Osteocyte (in vitro differentiated cells): ENCODE measurements at regions not wholly inside any gene's neighbourhood (a gene's known extent, or its start where the extent isn't known, plus 50 kb on each side); places are given as distances from the start of the nearest gene placed in this dataset.

Source experiments
- DNase-seq: peaks from one replicate; pipeline ENCODE4 v3.0.0; 2021; ENCODE audit warnings: mixed read lengths; ENCODE audit not compliant: unreplicated experiment; ENCODE audit errors: extremely low spot score
- H3K27ac Mint-ChIP-seq: one replicate; pipeline ENCODE4 v1.8.0; 2021; ENCODE audit warnings: mild to moderate bottlenecking, mixed read lengths; ENCODE audit not compliant: unreplicated experiment
- H3K27me3 Mint-ChIP-seq: one replicate; pipeline ENCODE4 v1.8.0; 2021; ENCODE audit warnings: mixed read lengths; ENCODE audit not compliant: unreplicated experiment
- H3K36me3 Mint-ChIP-seq: one replicate; pipeline ENCODE4 v1.8.0; 2021; ENCODE audit warnings: mixed read lengths; ENCODE audit not compliant: unreplicated experiment
- H3K4me1 Mint-ChIP-seq: one replicate; pipeline ENCODE4 v1.8.0; 2021; ENCODE audit warnings: mixed read lengths; ENCODE audit not compliant: unreplicated experiment
- H3K4me3 Mint-ChIP-seq: one replicate; pipeline ENCODE4 v1.8.0; 2021; ENCODE audit warnings: mild to moderate bottlenecking, moderate library complexity, mixed read lengths; ENCODE audit not compliant: unreplicated experiment
- H3K9me3 Mint-ChIP-seq: one replicate; pipeline ENCODE4 v1.8.0; 2021; ENCODE audit warnings: mixed read lengths; ENCODE audit not compliant: unreplicated experiment
- TF ChIP-seq, protein P1 (sequence below): fragments of 200-600 bp; sonication (generic); IDR thresholded peaks from 2 replicates; pipeline ENCODE4 v1.5.0; 2021; ENCODE audit warnings: antibody characterized with exemption, mild to moderate bottlenecking, moderate library complexity

DNA sequence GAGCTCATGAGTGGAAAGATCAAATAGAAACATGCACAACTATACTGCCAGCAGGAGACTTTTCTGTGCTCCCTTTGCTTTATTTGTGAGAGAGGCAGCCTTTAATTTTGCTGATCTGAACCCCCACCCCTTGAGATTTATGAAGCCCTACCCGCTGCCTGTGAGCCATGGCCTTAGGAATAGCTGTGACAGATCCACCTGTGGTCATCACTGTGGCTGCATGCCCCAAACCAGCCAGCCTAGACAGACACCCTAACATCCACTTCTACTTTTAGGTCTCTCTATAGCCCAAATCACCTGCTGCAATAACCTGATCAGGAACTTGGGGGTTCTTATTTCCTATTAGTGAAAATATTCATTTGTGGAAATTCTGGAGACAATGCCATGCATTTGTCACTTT, 196.2 kb downstream of the C1orf94 start:
- Mint-ChIP-seq H3K4me3 (no peak overlapping the region), H3K9me3 (no peaks in the 10 kb centered on the region), H3K4me1 (no peaks in the 10 kb centered on the region), H3K36me3 (no peaks in the 10 kb centered on the region), H3K27ac (no peak overlapping the region), H3K27me3 (no peaks in the 10 kb centered on the region)
- DNase-seq: peak; percentile 19
- TF ChIP-seq, protein P1, sequence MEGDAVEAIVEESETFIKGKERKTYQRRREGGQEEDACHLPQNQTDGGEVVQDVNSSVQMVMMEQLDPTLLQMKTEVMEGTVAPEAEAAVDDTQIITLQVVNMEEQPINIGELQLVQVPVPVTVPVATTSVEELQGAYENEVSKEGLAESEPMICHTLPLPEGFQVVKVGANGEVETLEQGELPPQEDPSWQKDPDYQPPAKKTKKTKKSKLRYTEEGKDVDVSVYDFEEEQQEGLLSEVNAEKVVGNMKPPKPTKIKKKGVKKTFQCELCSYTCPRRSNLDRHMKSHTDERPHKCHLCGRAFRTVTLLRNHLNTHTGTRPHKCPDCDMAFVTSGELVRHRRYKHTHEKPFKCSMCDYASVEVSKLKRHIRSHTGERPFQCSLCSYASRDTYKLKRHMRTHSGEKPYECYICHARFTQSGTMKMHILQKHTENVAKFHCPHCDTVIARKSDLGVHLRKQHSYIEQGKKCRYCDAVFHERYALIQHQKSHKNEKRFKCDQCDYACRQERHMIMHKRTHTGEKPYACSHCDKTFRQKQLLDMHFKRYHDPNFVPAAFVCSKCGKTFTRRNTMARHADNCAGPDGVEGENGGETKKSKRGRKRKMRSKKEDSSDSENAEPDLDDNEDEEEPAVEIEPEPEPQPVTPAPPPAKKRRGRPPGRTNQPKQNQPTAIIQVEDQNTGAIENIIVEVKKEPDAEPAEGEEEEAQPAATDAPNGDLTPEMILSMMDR: no peak

DNA sequence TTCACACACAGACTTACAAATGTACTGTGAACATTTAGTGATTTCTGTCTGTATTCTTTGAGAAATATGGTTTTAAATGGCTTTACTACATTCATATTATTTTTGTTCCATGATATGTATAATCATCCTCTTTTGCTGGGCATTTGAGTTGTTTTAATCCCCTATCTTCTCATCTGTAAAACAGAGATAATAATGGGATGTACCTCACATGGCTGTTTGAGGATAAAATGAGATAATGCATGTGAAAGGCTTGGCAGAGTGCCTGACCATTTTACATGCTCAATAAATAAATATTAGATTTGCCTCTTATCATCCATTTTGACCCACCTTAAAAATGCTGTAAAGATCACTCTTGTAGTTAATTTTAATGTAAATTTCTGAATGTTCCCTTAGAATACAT, 197.2 kb downstream of the C1orf94 start:
- Mint-ChIP-seq H3K4me1 (no peaks in the 10 kb centered on the region), H3K9me3 (no peaks in the 10 kb centered on the region), H3K36me3 (no peaks in the 10 kb centered on the region), H3K27ac (no peak overlapping the region), H3K27me3 (no peaks in the 10 kb centered on the region), H3K4me3 (no peak overlapping the region)
- no peak for DNase-seq
- TF ChIP-seq, protein P1: no peak

DNA sequence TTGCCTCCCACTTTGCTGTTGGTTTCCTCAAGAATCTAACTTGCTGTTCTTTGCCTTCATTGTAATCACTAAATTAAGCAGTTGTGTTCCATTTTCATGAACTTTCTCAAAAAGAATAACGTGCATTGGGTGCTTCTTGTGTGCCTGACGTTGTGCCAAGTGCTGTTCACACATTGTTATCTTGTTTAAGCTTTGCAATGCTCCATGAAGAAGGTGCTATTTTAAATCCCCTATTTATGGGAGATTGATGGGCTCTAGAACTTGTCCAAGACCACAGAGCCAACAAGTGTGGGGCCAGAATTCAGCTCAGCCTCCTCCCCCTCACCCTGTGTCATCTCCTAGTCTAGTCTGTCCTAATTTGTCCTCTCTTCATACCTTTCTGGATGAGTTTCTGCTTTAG, 199.8 kb downstream of the C1orf94 start:
- Mint-ChIP-seq H3K4me1 (no peaks in the 10 kb centered on the region), H3K27me3 (no peaks in the 10 kb centered on the region), H3K27ac (no peak overlapping the region), H3K36me3 (no peaks in the 10 kb centered on the region), H3K9me3 (peaks cover 7% of the 10 kb centered on the region), H3K4me3 (no peak overlapping the region)
- DNase-seq: no peak
- TF ChIP-seq, protein P1: no peak

DNA sequence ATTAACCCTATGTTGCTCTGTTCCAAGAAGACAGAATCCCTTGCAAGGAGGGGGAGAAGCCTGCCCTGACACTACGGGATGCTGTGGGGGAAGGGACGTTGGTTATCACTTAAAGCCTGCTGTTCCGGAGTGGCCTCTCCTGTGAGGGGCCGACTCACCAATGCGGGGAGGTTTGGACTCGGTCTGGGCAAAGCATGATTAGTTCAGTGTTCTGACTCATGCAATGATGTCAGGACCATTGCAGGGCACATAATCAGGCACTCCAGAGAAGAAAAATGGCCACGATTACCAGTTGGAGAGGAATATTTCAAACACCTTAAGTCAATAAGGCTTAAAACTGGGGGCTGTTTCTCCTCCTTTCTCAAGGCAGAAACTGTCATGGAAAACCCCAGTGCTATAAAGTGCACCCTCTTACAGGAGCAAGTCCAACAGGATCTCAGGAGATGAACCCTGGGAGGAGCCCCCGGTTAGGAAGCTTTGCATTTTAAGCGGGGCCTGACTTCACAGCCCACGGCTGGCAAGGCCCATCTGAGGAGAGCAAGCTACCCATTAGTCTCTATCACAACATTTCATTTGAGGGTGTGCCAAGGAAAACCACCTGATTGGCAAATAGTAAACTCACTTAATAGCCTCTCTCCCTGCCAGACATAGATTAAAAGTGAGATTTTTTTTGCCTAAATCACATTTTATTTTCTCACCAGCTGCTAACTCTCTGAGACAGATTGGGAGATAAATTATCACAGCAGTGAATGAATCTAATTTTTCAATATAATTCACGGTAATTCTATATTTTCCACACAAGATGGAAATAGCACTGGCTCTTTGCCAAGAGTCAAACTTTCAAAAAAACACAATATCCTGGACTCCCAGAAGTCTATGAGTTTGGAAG, 202.5 kb downstream of the C1orf94 start:
- no peak overlapping the region for H3K4me3 Mint-ChIP-seq

DNA sequence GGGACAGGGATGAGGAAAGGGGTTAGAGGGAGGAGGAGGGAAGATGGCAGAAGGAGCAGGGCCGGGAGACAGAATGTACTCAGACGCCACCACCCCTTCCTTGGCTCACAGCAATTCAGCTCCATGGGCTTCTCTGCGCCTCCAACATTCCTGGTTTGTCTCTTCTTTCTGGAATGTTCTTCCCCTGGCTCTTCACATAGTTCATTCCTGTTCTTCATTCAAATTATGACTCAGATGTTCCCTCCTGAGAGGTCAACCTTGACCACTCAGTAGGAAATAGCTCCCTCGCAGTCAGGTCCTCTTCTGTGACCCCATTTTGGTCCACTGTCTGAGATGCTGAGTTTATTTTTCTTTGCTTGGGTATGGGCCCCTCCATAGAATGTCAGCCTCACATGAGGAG, 203.2 kb downstream of the C1orf94 start:
- TF ChIP-seq, protein P1: no peak
- no peaks in the 10 kb centered on the region for H3K27me3 Mint-ChIP-seq
- H3K36me3 Mint-ChIP-seq: no peaks in the 10 kb centered on the region
- H3K9me3 Mint-ChIP-seq: peaks cover 7% of the 10 kb centered on the region
- H3K4me3 Mint-ChIP-seq: no peak overlapping the region
- no peak overlapping the region for H3K27ac Mint-ChIP-seq
- no peak for DNase-seq
- H3K4me1 Mint-ChIP-seq: no peaks in the 10 kb centered on the region

More for the DNA sequence above, 202.5 kb downstream of the C1orf94 start:
- DNase-seq: no peak
- Mint-ChIP-seq H3K4me1 (no peaks in the 10 kb centered on the region), H3K36me3 (no peaks in the 10 kb centered on the region), H3K9me3 (peaks cover 7% of the 10 kb centered on the region), H3K27ac (no peak overlapping the region), H3K27me3 (no peaks in the 10 kb centered on the region)
- TF ChIP-seq, protein P1: no peak
